ENCODE measurements at regions not wholly inside any gene's neighbourhood (a gene's known extent, or its start where the extent isn't known, plus 50 kb on each side); places are given as distances from the start of the nearest gene placed in this dataset.

- Histone ChIP-seq H3K27ac (ENCODE audit: control insufficient read depth, insufficient read depth) (no peak overlapping the region), H3K4me3 (no peak overlapping the region), H3K9ac (ENCODE audit: control insufficient read depth, insufficient read depth, low read length) (no peak overlapping the region), H3K27me3 (replicated peaks in 1 of 2; ENCODE audit: control insufficient read depth in 2 of 2, insufficient read depth in 2 of 2, low read length in 1 of 2) (peaks cover 0 to 4% of the 10 kb centered on the region in 2 experiments; a peak in 3 of 4 replicates), H2AFZ (ENCODE audit: control insufficient read depth, low read depth, low read length) (no peak overlapping the region), H3K36me3 (ENCODE audit: control insufficient read depth in 2 of 2, insufficient read depth in 2 of 2, low read length in 1 of 2) (no peaks in the 10 kb centered on the region), H3K79me2 (ENCODE audit: control insufficient read depth, insufficient read depth, low read length) (no peaks in the 10 kb centered on the region), H4K20me1 (ENCODE audit: control insufficient read depth, insufficient read depth) (no peaks in the 10 kb centered on the region), H3K4me2 (ENCODE audit: control insufficient read depth, insufficient read depth) (no peak overlapping the region), H3K9me3 (replicated peaks; ENCODE audit: control insufficient read depth, insufficient read depth, low read length) (no peaks in the 10 kb centered on the region), H3K4me1 (ENCODE audit: control insufficient read depth, insufficient read depth, low read length) (no peaks in the 10 kb centered on the region)
- ATAC-seq, result no peak
- ChIA-PET SMC1A (ENCODE audit: uncharacterized antibody, unreplicated experiment) (no interaction called here), CTCF (interaction anchor here (0.5 kb wide), 1 partner anchor 1208 kb away, joined by 4 read pairs; no protein-coding TSS in a partner anchor), RAD21 (ENCODE audit: unreplicated experiment) (no interaction called here), POLR2A (no interaction called here)
- in situ Hi-C loops (cut with MboI), result no loop called here
- 78% methylated on average over 5 of the region's 5 CpGs for WGBS (ENCODE audit: insufficient coverage, insufficient replicate concordance, low lambda C conversion rate, missing lambda C conversion rate)
- no TSS peak for BruUV-seq (replicated peaks)
- no peak for DNase-seq (ENCODE audit: low read depth, low spot score)
- FAIRE-seq, result no peak
- no peak for TF ChIP-seq NR2C1 (IDR thresholded peaks at IDR 0.05)
- no peak for TF ChIP-seq NR2C2 (IDR thresholded peaks at IDR 0.05; ENCODE audit: borderline replicate concordance, control insufficient read depth, insufficient read length, low read depth)
- TF ChIP-seq BMI1 (IDR thresholded peaks at IDR 0.05; ENCODE audit: borderline replicate concordance), result no peak
- TF ChIP-seq SRF (IDR thresholded peaks at IDR 0.05; ENCODE audit: low read depth in 2 of 2, low read length in 2 of 2), result no peak
- no peak for TF ChIP-seq PBX3 (IDR thresholded peaks at IDR 0.05; ENCODE audit: insufficient replicate concordance, low read depth, low read length)
- no peak for TF ChIP-seq BCL3 (IDR thresholded peaks at IDR 0.05; ENCODE audit: borderline replicate concordance, insufficient read depth, low read depth, low read length, poor library complexity, severe bottlenecking)
- no peak for TF ChIP-seq RAD21 (IDR thresholded peaks at IDR 0.05; ENCODE audit: insufficient read depth, low read depth, low read length)
- TF ChIP-seq IRF3 (IDR thresholded peaks at IDR 0.05), result no peak
- no peak for TF ChIP-seq MAX (IDR thresholded peaks at IDR 0.05; ENCODE audit: low read depth, low read length)
- TF ChIP-seq HDGF (IDR thresholded peaks at IDR 0.05), result no peak
- TF ChIP-seq SP1 (IDR thresholded peaks at IDR 0.05; ENCODE audit: low read depth, low read length), result no peak
- TF ChIP-seq CREM (IDR thresholded peaks at IDR 0.05; ENCODE audit: low read depth), result no peak
- no peak for TF ChIP-seq ESRRA (IDR thresholded peaks at IDR 0.05; ENCODE audit: low read length)
- no peak for TF ChIP-seq PAX5 (IDR thresholded peaks at IDR 0.05; ENCODE audit: borderline replicate concordance, low read depth, low read length)
- TF ChIP-seq CHD4 (IDR thresholded peaks at IDR 0.05), result no peak
- intact Hi-C loops (cut with micrococcal nuclease; ENCODE audit: unreplicated experiment), result no loop called here
Measured at GRCh38 chr14:94863366-94863765, 93.5 kb upstream of the GSC start.

All from GM12878 (cell line).